ENCODE measurements at regions not wholly inside any gene's neighbourhood (a gene's known extent, or its start where the extent isn't known, plus 50 kb on each side); places are given as distances from the start of the nearest gene placed in this dataset.

DNA sequence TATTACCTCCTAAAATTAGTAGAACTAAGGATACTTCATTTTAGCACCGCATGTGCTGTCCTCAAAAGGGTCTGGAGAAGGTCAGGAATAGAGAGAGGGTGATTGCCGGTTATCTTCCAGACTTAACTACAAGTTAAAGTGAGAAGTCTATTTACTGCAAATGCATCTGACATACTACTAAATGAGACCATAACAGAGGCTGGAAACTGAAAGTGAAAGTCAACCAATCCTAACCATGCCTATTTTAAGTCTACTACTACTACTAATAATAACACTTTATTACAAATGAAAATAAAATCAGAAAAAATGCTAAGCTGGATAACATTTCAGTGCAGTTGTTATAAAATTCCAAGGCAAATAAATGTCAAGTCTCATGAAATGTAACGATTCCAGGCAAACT lies 244.7 kb downstream of the KIF20B start:
- H3K36me3 ChIP-seq (ENCODE audit: control insufficient read depth, insufficient read depth, low read length) = no peaks in the 10 kb centered on the region
- H3K4me3 ChIP-seq (ENCODE audit: low read depth, low read length) = no peak overlapping the region
- H2AFZ ChIP-seq = no peak overlapping the region
- no peak overlapping the region for H3K9ac ChIP-seq
- H3K4me1 ChIP-seq = no peaks in the 10 kb centered on the region
- TF ChIP-seq, protein P1, sequence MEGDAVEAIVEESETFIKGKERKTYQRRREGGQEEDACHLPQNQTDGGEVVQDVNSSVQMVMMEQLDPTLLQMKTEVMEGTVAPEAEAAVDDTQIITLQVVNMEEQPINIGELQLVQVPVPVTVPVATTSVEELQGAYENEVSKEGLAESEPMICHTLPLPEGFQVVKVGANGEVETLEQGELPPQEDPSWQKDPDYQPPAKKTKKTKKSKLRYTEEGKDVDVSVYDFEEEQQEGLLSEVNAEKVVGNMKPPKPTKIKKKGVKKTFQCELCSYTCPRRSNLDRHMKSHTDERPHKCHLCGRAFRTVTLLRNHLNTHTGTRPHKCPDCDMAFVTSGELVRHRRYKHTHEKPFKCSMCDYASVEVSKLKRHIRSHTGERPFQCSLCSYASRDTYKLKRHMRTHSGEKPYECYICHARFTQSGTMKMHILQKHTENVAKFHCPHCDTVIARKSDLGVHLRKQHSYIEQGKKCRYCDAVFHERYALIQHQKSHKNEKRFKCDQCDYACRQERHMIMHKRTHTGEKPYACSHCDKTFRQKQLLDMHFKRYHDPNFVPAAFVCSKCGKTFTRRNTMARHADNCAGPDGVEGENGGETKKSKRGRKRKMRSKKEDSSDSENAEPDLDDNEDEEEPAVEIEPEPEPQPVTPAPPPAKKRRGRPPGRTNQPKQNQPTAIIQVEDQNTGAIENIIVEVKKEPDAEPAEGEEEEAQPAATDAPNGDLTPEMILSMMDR (IDR thresholded peaks at IDR 0.05) = no peak
- H3K9me3 ChIP-seq (ENCODE audit: control insufficient read depth, low read length) = no peaks in the 10 kb centered on the region
- no peak overlapping the region for H3K4me2 ChIP-seq (ENCODE audit: low read length)
- no peak overlapping the region for H3K27ac ChIP-seq
- H3K27me3 ChIP-seq (ENCODE audit: control insufficient read depth, insufficient read depth, low read length) = no peaks in the 10 kb centered on the region
- no peaks in the 10 kb centered on the region for H3K79me2 ChIP-seq

DNA sequence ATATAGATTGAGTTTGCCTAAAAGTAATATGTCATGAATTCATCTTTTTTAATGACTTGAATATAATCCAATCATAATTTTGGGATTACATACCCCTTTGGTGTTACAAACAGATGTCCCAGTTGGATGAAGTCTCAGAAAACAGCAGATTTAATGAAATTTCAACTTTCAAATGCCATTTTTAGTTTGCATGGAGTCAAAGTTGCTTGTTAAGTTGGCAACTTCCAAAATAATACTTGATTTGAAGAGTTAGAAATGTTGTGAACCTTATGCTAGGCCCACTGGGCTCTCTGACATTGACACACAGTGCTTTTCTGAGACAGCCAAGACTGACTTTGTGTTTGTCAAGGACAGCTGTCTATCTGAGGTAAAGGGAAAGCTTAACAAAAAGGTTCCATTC lies 248.1 kb downstream of the KIF20B start:
- TF ChIP-seq, protein P1 (IDR thresholded peaks at IDR 0.05) = no peak
- Histone ChIP-seq H3K27me3 (ENCODE audit: control insufficient read depth, insufficient read depth, low read length) (no peaks in the 10 kb centered on the region), H3K4me2 (ENCODE audit: low read length) (no peak overlapping the region)

DNA sequence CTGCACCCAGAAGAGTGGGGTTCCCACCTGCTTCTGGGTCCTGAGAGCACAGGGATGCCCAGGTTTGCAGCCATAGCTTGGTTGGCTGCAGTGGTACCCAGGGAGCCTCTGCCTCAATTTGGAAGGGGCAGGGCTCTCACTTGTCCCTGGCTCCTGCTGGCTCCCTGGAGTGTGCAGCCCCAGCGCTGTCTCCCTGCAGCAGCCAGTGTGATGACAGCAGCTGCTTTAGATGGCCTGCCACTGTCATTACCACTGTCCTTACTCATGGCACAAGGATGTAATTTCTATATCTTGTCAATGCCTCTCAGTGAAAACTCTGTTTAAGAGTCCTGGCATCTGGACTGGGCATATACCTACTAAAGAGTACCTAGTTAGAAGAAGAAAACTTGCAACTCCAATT lies 250.9 kb downstream of the KIF20B start:
- H2AFZ ChIP-seq = no peak overlapping the region
- TF ChIP-seq, protein P1 (IDR thresholded peaks at IDR 0.05) = no peak
- H3K9me3 ChIP-seq (ENCODE audit: control insufficient read depth, low read length) = no peaks in the 10 kb centered on the region
- no peak overlapping the region for H3K9ac ChIP-seq
- H3K4me1 ChIP-seq = no peaks in the 10 kb centered on the region
- no peak overlapping the region for H3K27ac ChIP-seq
- H3K79me2 ChIP-seq = no peaks in the 10 kb centered on the region
- no peak overlapping the region for H3K4me3 ChIP-seq (ENCODE audit: low read depth, low read length)
- H3K36me3 ChIP-seq (ENCODE audit: control insufficient read depth, insufficient read depth, low read length) = no peaks in the 10 kb centered on the region
- no peaks in the 10 kb centered on the region for H3K27me3 ChIP-seq (ENCODE audit: control insufficient read depth, insufficient read depth, low read length)
- no peak overlapping the region for H3K4me2 ChIP-seq (ENCODE audit: low read length)

More for the DNA sequence above, 248.1 kb downstream of the KIF20B start:
- H3K9me3 ChIP-seq (ENCODE audit: control insufficient read depth, low read length) = no peaks in the 10 kb centered on the region
- H3K79me2 ChIP-seq = no peaks in the 10 kb centered on the region
- no peaks in the 10 kb centered on the region for H3K36me3 ChIP-seq (ENCODE audit: control insufficient read depth, insufficient read depth, low read length)
- H3K27ac ChIP-seq = no peak overlapping the region
- H3K4me1 ChIP-seq = no peaks in the 10 kb centered on the region
- H3K9ac ChIP-seq = no peak overlapping the region
- H2AFZ ChIP-seq = no peak overlapping the region
- no peak overlapping the region for H3K4me3 ChIP-seq (ENCODE audit: low read depth, low read length)

DNA sequence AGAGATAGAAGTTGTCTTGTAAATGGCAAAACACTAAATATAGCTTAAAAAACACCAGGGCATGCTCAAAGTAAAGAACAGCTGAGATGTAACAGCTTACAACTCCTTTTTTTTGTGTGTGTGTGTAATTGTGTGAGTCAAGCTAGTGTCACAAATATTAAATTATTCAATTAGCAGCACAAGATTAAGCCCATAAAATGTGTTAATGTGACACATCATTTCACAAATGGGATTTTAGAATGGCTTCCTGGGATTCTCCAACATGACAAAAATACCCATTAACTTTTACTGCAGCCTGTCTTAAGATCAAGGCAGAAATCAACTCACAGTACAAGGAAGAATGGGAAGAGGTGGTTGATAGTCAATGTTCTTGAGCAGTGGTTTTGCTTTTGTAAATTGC lies 251.4 kb downstream of the KIF20B start:
- Histone ChIP-seq H3K27ac (no peak overlapping the region), H2AFZ (no peak overlapping the region), H3K4me1 (no peaks in the 10 kb centered on the region), H3K4me3 (ENCODE audit: low read depth, low read length) (no peak overlapping the region), H3K9me3 (ENCODE audit: control insufficient read depth, low read length) (no peaks in the 10 kb centered on the region), H3K79me2 (no peaks in the 10 kb centered on the region), H3K9ac (no peak overlapping the region), H3K4me2 (ENCODE audit: low read length) (no peak overlapping the region), H3K36me3 (ENCODE audit: control insufficient read depth, insufficient read depth, low read length) (no peaks in the 10 kb centered on the region), H3K27me3 (ENCODE audit: control insufficient read depth, insufficient read depth, low read length) (no peaks in the 10 kb centered on the region)
- TF ChIP-seq, protein P1 (IDR thresholded peaks at IDR 0.05) = no peak

DNA sequence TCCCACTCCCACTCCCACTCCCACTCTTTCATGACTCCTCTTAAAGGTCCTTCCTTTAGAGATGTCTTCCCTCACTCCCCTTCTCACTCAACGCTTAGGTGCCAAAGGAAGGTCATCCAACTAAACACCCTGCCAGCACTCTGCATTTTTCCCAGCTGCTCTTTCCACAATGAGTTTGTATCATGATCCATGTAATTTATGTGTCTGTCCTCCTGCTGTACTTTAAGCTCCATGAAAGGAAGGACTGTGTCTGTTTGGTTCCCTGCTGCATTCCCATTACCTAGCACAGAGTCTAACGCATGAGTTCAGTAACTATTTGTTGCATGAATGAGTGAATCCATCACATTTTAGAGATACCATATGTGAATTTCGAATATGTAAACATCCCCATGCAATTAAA lies 252.7 kb downstream of the KIF20B start:
- no peak overlapping the region for H3K4me3 ChIP-seq (ENCODE audit: low read depth, low read length)
- no peak overlapping the region for H2AFZ ChIP-seq
- H3K27ac ChIP-seq = no peak overlapping the region
- H3K9me3 ChIP-seq (ENCODE audit: control insufficient read depth, low read length) = no peaks in the 10 kb centered on the region
- no peaks in the 10 kb centered on the region for H3K79me2 ChIP-seq
- no peaks in the 10 kb centered on the region for H3K36me3 ChIP-seq (ENCODE audit: control insufficient read depth, insufficient read depth, low read length)
- TF ChIP-seq, protein P1 (IDR thresholded peaks at IDR 0.05) = no peak
- no peaks in the 10 kb centered on the region for H3K4me1 ChIP-seq
- no peak overlapping the region for H3K4me2 ChIP-seq (ENCODE audit: low read length)
- H3K27me3 ChIP-seq (ENCODE audit: control insufficient read depth, insufficient read depth, low read length) = no peaks in the 10 kb centered on the region
- no peak overlapping the region for H3K9ac ChIP-seq

All from parathyroid adenoma (tissue), 2 donors.